ENCODE measurements at regions not wholly inside any gene's neighbourhood (a gene's known extent, or its start where the extent isn't known, plus 50 kb on each side); places are given as distances from the start of the nearest gene placed in this dataset.

DNA sequence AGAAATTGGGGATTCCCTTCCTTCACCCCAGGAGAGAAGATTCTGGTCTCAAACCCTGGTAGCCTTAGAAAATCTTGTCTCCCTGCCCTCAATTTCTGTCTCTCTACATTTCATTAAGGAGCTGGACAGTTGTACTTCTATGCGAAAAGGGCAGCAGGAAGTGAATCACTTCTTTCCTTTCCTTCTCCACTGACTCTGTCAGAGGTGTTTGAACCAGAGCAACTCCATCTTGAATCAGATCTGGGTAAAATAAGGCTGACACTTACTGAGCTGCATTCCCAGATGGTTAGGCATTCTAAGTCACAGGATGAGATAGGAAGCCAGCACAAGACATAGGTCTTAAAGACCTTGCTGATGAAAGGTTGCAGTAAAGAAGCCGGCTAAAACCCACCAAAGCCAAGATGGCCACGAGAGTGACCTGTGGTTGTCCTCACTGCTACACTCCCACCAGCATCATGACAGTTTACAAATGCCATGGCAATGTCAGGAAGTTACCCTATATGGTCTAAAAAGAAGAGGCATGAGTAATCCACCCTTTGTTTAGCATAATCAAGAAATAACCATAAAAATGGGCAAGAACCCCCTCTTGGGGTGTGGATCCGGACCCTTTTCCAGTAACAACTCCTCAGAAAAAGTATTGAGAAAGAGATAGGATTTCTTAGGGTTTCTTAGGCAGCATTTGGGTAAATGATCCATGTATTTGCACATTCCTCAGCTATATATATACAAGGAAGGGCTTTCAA, 95.8 kb upstream of the PLCB4 start (continued):
- TF ChIP-seq POU5F1 (IDR thresholded peaks at IDR 0.05; ENCODE audit: borderline replicate concordance, low read depth, low read length, partially characterized antibody) = no peak
- TF ChIP-seq RBM34 (IDR thresholded peaks at IDR 0.05; ENCODE audit: borderline replicate concordance, insufficient read depth, low read length) = no peak
- no peak for TF ChIP-seq TFAM (CRISPR knock-in tag; conservative IDR thresholded peaks at IDR 0.05)
- TF ChIP-seq ZNF717 (CRISPR knock-in tag; IDR thresholded peaks at IDR 0.05) = no peak
- TF ChIP-seq HSF4 (CRISPR knock-in tag; IDR thresholded peaks at IDR 0.05; ENCODE audit: borderline replicate concordance) = no peak
- TF ChIP-seq HDAC8 (tag; IDR thresholded peaks at IDR 0.05) = no peak
- no peak for TF ChIP-seq GATAD2B (IDR thresholded peaks at IDR 0.05; ENCODE audit: borderline replicate concordance)
- TF ChIP-seq, protein P1, sequence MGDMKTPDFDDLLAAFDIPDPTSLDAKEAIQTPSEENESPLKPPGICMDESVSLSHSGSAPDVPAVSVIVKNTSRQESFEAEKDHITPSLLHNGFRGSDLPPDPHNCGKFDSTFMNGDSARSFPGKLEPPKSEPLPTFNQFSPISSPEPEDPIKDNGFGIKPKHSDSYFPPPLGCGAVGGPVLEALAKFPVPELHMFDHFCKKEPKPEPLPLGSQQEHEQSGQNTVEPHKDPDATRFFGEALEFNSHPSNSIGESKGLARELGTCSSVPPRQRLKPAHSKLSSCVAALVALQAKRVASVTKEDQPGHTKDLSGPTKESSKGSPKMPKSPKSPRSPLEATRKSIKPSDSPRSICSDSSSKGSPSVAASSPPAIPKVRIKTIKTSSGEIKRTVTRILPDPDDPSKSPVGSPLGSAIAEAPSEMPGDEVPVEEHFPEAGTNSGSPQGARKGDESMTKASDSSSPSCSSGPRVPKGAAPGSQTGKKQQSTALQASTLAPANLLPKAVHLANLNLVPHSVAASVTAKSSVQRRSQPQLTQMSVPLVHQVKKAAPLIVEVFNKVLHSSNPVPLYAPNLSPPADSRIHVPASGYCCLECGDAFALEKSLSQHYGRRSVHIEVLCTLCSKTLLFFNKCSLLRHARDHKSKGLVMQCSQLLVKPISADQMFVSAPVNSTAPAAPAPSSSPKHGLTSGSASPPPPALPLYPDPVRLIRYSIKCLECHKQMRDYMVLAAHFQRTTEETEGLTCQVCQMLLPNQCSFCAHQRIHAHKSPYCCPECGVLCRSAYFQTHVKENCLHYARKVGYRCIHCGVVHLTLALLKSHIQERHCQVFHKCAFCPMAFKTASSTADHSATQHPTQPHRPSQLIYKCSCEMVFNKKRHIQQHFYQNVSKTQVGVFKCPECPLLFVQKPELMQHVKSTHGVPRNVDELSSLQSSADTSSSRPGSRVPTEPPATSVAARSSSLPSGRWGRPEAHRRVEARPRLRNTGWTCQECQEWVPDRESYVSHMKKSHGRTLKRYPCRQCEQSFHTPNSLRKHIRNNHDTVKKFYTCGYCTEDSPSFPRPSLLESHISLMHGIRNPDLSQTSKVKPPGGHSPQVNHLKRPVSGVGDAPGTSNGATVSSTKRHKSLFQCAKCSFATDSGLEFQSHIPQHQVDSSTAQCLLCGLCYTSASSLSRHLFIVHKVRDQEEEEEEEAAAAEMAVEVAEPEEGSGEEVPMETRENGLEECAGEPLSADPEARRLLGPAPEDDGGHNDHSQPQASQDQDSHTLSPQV (IDR thresholded peaks at IDR 0.05) = peak; percentile 74
- peak; percentile 20; the same call in 1 of the 2 replicates for TF ChIP-seq PTTG1 (tag; IDR thresholded peaks at IDR 0.05; ENCODE audit: low read depth)
- TF ChIP-seq, protein P2, sequence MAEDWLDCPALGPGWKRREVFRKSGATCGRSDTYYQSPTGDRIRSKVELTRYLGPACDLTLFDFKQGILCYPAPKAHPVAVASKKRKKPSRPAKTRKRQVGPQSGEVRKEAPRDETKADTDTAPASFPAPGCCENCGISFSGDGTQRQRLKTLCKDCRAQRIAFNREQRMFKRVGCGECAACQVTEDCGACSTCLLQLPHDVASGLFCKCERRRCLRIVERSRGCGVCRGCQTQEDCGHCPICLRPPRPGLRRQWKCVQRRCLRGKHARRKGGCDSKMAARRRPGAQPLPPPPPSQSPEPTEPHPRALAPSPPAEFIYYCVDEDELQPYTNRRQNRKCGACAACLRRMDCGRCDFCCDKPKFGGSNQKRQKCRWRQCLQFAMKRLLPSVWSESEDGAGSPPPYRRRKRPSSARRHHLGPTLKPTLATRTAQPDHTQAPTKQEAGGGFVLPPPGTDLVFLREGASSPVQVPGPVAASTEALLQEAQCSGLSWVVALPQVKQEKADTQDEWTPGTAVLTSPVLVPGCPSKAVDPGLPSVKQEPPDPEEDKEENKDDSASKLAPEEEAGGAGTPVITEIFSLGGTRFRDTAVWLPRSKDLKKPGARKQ (CRISPR knock-in tag; IDR thresholded peaks at IDR 0.05) = no peak
- no peak for TF ChIP-seq EGR1 (conservative IDR thresholded peaks at IDR 0.05)
- no peak for TF ChIP-seq KHSRP (IDR thresholded peaks at IDR 0.05)
- no peak for TF ChIP-seq CCAR2 (IDR thresholded peaks at IDR 0.05; ENCODE audit: low read depth, low read length)
- TF ChIP-seq FOXA1 (IDR thresholded peaks at IDR 0.05; ENCODE audit: borderline replicate concordance) = no peak
- no peak for TF ChIP-seq TCF7L2 (IDR thresholded peaks at IDR 0.05; ENCODE audit: low read depth, low read length)
- no peak for TF ChIP-seq KLF1 (tag; IDR thresholded peaks at IDR 0.05)
- no peak for TF ChIP-seq C11orf30 (IDR thresholded peaks at IDR 0.05; ENCODE audit: low read depth)
- TF ChIP-seq CHAMP1 (IDR thresholded peaks at IDR 0.05) = no peak
- TF ChIP-seq ZNF165 (CRISPR knock-in tag; IDR thresholded peaks at IDR 0.05; ENCODE audit: borderline replicate concordance) = no peak
- TF ChIP-seq ARID1B (IDR thresholded peaks at IDR 0.05) = no peak

Measured in K562 (cell line).